CD4-positive, alpha-beta T cell treated with Interleukin-4 for 1 hour (primary cell): ENCODE measurements at regions not wholly inside any gene's neighbourhood (a gene's known extent, or its start where the extent isn't known, plus 50 kb on each side); places are given as distances from the start of the nearest gene placed in this dataset.

Experiments used
- DNase-seq, 2 donors: peaks; one replicate each; pipeline ENCODE4 v3.0.0-alpha.2; 2020 to 2022

DNA sequence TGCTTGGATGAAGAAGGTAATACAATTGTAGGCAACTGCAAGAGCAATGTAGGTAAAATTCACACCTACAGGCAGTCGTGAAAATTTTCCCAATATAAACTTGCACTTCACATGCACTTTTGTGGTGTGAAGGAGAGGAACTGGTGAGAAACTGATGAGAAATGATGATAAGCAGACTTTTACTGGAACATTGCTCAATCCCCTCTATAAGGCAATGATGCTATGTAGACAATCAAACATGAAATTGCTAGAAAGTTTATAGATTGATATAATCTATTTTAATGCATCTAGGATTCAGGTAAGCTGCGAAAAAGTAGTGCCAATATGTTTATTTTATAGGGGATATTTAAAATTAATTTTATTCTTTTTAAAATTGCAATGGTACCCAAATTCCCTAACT is 802.2 kb downstream of the KCNT2 start:
- no peak for DNase-seq

DNA sequence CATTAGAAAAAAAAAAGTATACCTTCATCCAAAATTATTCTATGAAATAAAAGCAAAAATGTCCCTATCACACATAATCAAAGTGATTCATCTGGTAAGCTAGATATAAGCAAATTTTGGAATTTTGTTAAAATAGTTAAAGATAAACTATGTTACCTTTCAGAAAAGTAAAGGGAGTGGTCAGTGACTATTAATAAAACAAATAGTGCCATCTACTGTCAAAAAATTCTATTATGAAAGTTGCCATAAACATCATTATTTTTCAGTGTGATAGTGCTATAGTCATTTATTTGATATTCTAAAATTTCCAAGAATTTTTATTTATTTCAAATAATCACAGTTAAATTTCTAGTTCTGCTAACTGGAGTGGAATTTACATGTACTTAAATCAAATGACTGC is 803.7 kb downstream of the KCNT2 start:
- DNase-seq, result no peak

DNA sequence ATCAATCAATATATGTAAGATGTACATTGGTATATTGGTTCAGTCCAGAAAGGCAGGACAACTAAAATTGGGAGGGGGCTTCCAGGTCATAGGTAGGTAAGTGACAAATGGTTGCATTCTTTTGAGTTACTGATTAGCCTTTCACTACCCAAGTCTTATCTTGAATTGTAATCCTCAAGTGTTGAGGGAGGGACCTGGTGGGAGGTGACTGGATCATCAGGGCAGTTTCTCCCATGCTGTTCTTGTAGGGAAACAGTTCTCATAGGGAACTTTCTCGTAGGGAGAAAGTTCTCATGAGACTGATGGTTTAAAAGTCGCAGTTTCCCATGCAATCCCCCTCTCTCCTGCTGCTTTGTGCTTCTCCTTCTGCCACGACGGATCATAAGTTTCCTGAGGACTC is 809.2 kb downstream of the KCNT2 start:
- no peak for DNase-seq

- no peak for DNase-seq
Observed at GRCh38 chr1:195794225-195794624, 814.0 kb downstream of the KCNT2 start.

DNA sequence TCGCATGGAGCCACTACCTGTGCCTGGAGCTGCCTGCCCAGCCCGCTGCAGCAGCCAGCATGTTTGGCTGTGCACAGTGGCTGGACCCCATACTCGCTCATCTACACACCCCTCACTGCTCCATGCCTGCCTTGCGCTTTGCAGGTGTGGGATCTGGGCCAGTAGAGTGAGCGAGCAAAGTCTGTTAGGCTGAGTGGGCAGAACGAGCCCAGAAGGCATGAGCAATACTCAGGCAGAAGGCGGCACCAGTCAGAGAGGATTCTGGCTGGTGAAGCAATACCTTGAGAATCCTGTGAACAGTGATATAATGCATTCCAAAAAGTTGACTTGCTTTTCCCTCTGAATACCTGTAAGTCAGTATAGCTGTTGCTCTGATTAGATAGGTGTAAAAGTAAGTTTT is 816.4 kb downstream of the KCNT2 start:
- DNase-seq, result no peak

DNA sequence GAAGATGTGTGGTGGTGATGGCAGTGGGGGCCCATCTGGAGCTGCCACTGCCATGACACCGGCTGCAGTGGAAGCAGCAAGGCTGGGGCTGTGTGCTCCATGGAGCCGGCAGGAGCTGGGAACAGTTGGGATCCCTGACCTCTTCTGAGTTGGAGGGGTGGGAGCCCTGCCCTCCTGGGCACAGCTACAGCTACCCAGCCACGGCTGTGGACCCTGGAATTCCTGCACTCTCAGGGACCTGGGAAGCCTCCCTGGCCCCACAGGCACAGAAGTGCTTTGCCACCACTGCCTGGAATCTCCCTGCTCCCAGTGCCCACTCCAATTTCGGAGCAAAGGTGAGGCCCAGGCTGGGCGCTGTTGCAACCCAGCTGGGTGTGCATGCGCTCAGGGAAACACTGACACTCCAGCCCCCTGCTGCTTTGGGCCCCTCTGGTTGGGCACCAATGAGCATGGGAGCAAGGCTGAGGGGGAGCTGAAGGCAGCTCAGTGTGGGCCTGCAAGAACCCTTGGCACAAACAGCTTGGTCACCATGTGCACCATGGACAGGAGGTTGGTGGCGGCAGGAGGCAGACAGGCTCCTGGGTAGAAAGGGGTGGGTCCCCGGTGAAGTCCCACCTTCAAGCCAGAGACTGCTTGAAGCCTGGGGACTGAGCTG is 817.6 kb downstream of the KCNT2 start:
- DNase-seq, result no peak

GRCh38 chr1:195789321-195789720 is 818.9 kb downstream of the KCNT2 start:
- DNase-seq, result no peak

DNA sequence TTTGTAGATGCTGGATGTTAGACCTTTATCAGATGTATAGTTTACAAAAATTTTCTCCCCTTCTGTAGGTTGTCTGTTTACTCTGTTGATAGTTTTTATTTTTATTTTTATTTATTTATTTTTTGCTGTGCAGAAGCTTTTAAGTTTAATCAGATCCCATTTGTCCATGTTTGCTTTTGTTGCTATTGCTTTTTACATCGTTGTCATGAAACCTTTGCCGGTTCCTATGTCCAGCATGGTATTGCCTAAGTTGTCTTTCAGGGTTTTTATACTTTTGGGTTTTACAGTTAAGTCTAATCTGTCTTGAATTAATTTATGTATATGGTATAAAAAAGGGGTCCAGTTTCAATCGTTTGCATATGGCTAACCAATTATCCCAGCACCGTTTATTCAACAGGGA is 819.5 kb downstream of the KCNT2 start:
- no peak for DNase-seq

- no peak for DNase-seq
Observed at GRCh38 chr1:195785830-195786229, 822.4 kb downstream of the KCNT2 start.

DNA sequence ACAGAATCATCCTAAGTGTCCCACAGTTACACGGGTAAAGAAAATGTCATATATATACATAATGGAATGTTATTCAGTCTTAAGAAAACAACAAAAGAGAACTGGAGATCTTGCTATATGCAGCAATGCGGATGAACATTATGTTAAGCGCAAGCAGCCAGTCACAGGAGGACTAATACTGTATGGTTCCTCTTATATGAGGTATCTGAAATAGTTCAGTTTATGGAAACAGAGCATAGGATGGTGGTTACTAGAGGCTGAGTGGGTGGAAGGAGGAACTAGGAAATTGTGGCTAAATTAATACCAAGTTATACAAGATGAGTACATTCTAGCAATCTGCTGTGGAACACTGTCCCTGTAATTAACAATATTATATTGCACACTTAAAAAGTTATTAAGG is 834.3 kb downstream of the KCNT2 start:
- DNase-seq, result no peak

- DNase-seq, result no peak
Observed at GRCh38 chr1:195769461-195769860, 838.8 kb downstream of the KCNT2 start.

DNA sequence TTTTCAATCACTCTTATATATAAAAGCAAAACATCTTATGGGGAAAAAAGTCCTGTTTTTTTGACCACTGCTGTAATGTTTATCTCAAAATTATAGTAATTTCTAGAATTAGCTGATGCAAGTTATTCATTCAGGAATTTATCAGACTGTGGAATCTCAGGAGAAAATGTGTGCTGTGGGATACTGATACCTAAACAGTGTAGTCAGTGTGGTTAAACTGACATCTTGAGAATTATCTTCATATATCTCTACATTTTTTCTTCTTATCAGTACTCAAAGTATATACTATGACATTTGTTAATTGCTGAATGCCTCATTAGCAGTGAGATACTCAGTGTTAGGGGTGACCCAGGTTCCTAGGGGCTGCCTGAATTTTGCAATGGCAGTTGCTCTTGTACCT is 839.3 kb downstream of the KCNT2 start:
- DNase-seq, result no peak

DNA sequence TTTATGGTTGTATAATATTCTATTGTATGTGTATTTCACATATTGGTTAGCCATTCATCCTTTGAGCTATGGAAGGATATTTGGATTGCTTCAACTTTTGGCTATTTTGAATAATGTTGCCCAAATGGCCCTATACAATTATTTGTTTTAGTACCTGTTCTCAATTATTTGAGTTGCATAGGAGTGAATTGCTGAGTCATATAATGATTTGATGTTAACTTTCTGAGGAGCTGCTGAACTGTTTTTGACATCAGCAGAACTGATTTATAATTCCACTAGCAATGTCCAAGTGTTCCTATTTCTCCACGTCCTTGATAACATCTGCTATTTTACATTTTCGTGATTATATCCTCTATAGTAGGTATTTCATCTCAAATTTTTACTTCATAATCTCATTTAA is 839.9 kb downstream of the KCNT2 start:
- DNase-seq, result no peak

DNA sequence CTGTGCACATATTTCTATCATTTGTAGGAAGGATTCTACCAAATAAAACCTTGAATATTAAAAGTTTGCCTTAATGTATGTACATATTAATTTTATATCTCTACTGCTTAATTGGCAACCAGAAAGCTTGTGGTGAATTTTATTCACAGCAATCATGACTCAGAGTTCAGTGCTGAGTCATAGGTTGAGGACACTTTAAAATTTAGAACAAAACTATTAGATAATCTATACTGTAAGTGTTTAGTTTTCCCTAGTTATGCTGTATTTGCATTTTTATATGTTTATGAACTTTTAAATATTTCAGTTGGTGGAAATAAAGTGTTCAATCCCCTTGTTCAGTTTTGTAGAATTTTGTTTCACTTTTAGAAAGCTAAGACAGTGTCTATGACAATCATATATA is 841.5 kb downstream of the KCNT2 start:
- DNase-seq, result no peak

- no peak for DNase-seq
Observed at GRCh38 chr1:195765099-195765498, 843.1 kb downstream of the KCNT2 start.

GRCh38 chr1:195763907-195764374 is 844.3 kb downstream of the KCNT2 start:
- no peak for DNase-seq

DNA sequence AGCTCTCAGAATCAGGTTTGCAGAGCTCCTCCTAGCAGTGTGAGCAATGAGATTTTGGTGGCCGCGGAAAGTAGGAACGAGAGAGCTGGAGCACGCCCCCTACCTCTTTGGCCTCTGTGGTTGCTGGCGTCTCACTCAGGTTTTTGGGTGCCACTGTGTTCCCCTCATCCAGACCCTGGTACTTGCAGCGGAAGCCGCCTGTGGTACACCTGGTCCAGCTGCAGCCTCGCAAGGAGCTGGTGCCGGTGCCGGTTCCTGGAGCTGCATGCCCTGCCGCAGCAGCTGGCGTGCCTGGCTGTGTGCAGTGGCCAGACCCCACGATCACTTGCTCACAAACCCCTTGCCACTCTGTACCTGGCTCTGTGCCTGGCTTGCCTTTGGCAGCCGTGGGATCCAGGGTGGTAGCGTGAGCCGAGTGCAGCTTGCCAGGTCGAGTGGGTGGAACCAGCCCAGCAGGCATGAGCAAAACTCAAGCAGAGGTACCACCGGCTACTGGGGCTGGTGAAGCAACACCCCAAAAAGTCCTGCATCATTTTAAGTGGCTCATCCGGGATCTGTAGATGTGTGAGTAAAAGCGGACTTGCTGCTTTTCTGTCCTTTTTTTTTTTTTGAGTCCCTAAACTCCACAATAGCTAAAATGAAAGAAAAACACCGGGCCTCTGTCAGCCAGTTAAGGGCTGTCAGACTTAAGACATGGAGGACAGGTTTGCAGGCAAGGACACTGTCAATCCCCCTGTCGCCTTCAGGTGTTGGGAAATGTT is 844.9 kb downstream of the KCNT2 start:
- DNase-seq, result no peak

DNA sequence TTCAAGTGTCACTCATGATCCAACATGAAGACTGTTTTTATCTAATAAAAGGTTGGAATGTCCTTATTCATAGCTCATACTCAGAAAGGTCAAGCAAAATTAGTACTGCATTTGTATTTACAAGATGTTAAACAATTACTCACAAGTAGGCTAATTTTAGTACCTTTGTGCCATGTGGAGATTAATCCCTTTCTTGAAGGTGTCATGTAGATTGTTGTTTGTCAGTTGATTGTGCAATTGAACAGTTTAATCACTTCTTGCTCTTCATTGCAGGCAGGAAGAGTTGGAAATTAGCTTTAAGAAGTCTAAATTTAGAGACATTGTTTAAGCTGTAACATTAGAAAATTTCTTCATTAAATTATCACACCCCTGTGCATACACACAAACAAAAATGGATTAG is 847.1 kb downstream of the KCNT2 start:
- no peak for DNase-seq

DNA sequence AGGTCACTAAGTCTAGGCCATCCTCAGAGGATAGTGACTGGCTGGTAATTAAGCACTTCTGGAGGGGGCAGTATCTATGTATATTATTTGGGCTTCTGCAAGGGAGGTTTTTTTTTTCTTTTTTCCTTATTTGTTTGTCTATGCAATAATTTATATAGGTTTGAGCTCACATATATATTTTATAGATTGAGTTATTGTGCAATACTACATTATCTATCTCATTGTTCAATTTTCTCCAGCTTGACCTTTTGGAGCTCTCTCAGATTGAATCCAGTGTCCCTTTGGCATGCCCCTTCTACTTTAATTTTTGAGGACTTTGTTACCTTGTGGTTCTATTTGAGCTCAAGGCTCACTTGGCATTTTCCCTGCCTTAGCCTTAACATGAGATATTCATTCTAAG is 852.1 kb downstream of the KCNT2 start:
- DNase-seq, result no peak

GRCh38 chr1:195754874-195755273 is 853.4 kb downstream of the KCNT2 start:
- no peak for DNase-seq

GRCh38 chr1:195754303-195754702 is 853.9 kb downstream of the KCNT2 start:
- DNase-seq, result no peak

DNA sequence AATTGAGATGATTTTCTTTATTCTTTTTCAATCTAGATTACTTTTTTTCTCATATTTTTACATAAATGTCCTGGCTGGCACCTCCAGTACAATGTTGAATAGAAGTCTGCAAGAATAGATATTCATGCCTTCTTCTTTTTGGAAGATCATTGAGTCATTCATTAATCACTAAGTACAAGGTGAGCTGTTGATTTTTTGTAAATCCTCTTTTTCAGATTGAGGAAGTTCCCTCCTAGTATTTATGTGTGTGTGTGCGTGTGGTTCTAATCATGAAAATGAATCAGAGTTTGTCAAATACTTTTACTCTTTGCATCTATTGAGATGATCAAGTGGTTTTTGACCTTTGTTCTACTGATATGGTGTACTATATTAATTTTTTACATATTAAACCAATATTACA is 859.3 kb downstream of the KCNT2 start:
- DNase-seq, result no peak

DNA sequence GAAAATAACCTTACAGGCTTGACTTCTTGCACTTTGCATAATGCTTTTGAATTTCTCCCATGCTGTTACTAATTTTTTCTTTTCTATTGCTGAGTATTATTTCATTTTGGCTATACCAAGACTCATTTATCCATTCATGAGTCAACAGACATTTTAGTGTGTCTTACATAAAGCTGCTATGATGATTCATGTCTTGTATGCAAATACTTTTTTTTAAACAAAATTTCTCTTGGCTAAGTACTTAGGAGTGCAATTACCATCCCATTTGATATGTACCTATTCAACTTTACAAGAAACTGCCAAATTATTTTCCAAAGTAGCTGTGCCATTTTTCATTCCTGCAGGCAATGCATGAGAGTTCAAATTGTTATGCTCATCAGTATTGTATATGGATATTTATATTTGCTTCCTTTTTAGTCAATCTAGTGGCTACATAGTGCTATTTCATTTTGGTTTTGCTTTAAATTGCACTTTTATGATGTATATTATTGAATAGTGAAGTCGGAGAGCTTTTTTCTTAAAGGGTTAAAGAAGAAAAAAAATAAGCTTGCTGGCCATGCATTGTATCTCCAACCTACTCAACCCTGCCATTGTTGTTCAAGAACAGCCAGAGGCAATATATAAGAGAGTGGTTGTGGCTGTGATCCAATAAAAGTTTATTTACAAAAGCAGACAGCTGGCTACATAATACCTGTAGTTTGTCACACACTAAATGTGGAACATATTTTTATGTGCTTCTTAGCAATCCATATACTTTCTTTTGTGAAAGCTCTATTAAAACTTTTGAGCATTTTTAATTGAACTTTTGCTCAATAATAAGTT is 862.8 kb downstream of the KCNT2 start:
- no peak for DNase-seq

DNA sequence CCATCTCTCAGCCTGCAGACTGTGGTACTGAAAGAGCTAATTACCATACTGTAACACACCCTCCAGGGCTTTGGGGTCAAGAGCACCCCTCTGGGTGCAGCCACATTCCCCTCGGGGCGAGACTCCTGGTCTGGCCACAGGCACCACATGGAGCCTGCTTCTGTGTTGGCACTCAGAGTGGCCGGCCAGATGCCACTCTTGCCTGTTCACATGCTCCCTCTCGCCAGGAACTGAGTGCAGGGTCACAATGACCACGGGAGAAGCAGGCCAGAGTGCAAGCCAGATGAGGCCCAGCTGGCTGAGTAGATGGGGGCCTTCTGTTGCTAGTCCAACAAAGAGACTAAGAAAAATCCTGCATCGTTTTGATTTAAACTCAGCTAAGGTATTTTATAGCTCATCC is 864.0 kb downstream of the KCNT2 start:
- no peak for DNase-seq
